ENCODE measurements at regions not wholly inside any gene's neighbourhood (a gene's known extent, or its start where the extent isn't known, plus 50 kb on each side); places are given as distances from the start of the nearest gene placed in this dataset.

- Histone ChIP-seq H3K9me3 (ENCODE audit: control insufficient read depth, low read depth, low read length) (no peaks in the 10 kb centered on the region), H3K79me1 (ENCODE audit: insufficient read depth, low read depth, low read length, poor library complexity, severe bottlenecking) (no peaks in the 10 kb centered on the region), H3K4me2 (ENCODE audit: insufficient read depth, insufficient read length, low read length) (no peak overlapping the region), H3K18ac (ENCODE audit: insufficient read length, low read depth, low read length) (no peak overlapping the region), H3T11ph (ENCODE audit: low read length) (no peak overlapping the region), H2BK120ac (ENCODE audit: low read depth, low read length, poor library complexity, severe bottlenecking) (no peak overlapping the region), H3K14ac (ENCODE audit: insufficient read depth, low read length) (no peak overlapping the region), H3K23ac (ENCODE audit: insufficient read length, low read depth, low read length) (no peak overlapping the region), H3K56ac (ENCODE audit: insufficient read length, low read depth, low read length) (no peak overlapping the region), H2BK15ac (ENCODE audit: low read depth, low read length) (no peak overlapping the region), H3K27me3 (ENCODE audit: insufficient read depth, low read length) (no peaks in the 10 kb centered on the region), H2BK20ac (ENCODE audit: low read depth, low read length, poor library complexity, severe bottlenecking) (no peak overlapping the region), H3K27ac (ENCODE audit: insufficient read length, low read depth, low read length) (no peak overlapping the region), H4K91ac (ENCODE audit: insufficient read length, low read depth, low read length) (no peak overlapping the region), H2AK5ac (ENCODE audit: insufficient read length, low read length) (no peak overlapping the region), H4K8ac (replicated peaks; ENCODE audit: insufficient read length, low read depth, low read length) (no peak overlapping the region), H4K5ac (ENCODE audit: insufficient read length, low read depth, low read length) (no peak overlapping the region), H3K4me1 (ENCODE audit: insufficient read depth, low read length) (no peaks in the 10 kb centered on the region), H2BK5ac (ENCODE audit: insufficient read length, low read length) (no peak overlapping the region), H2BK12ac (ENCODE audit: insufficient read length, low read depth, low read length) (no peak overlapping the region), H3K79me2 (ENCODE audit: insufficient read depth, low read length) (no peaks in the 10 kb centered on the region), H4K20me1 (ENCODE audit: control insufficient read depth, insufficient read depth, insufficient read length) (no peaks in the 10 kb centered on the region), H3K4ac (ENCODE audit: low read depth, low read length) (no peak overlapping the region), H3K23me2 (ENCODE audit: insufficient read length, low read depth, low read length, poor library complexity, severe bottlenecking) (no peaks in the 10 kb centered on the region), H3K9ac (ENCODE audit: extremely low read depth, insufficient read length, low read length) (no peak overlapping the region), H2AFZ (ENCODE audit: low read length) (no peak overlapping the region)
- Mint-ChIP-seq H3K4me3 (no peak overlapping the region), H3K9me3 (peaks cover 3 to 5% of the 10 kb centered on the region in 2 experiments; a peak in 1 of 5 replicates), H3K27ac (no peak overlapping the region), H3K27me3 (ENCODE audit: low read depth) (no peaks in the 10 kb centered on the region), H3K4me1 (peaks cover 15 to 18% of the 10 kb centered on the region in 2 experiments), H3K36me3 (ENCODE audit: insufficient read depth in 1 of 3, low read depth in 3 of 3) (no peaks in the 10 kb centered on the region; a peak in 1 of 7 replicates)
- WGBS (ENCODE audit: extremely low coverage, insufficient read length, low lambda C conversion rate), result no CpG with 5 or more reads among the region's 1 CpG
- TF ChIP-seq, protein P1, sequence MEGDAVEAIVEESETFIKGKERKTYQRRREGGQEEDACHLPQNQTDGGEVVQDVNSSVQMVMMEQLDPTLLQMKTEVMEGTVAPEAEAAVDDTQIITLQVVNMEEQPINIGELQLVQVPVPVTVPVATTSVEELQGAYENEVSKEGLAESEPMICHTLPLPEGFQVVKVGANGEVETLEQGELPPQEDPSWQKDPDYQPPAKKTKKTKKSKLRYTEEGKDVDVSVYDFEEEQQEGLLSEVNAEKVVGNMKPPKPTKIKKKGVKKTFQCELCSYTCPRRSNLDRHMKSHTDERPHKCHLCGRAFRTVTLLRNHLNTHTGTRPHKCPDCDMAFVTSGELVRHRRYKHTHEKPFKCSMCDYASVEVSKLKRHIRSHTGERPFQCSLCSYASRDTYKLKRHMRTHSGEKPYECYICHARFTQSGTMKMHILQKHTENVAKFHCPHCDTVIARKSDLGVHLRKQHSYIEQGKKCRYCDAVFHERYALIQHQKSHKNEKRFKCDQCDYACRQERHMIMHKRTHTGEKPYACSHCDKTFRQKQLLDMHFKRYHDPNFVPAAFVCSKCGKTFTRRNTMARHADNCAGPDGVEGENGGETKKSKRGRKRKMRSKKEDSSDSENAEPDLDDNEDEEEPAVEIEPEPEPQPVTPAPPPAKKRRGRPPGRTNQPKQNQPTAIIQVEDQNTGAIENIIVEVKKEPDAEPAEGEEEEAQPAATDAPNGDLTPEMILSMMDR (conservative IDR thresholded peaks at IDR 0.05), result no peak
- no peak for DNase-seq
Observed at GRCh38 chr4:63221477-63221876, 1187.8 kb downstream of the TECRL start.

Data from H9 (cell line).